GM21723 (cell line): ENCODE measurements at regions not wholly inside any gene's neighbourhood (a gene's known extent, or its start where the extent isn't known, plus 50 kb on each side); places are given as distances from the start of the nearest gene placed in this dataset.

Experiments
- ATAC-seq: cut with Tn5 transposase; IDR thresholded peaks from one replicate; pipeline ENCODE4 v1.9.1; 2021; ENCODE audit warnings: mild to moderate bottlenecking, moderate library complexity; ENCODE audit not compliant: unreplicated experiment

GRCh38 chr13:39279077-39279476, 240.8 kb downstream of the NHLRC3 start:
- ATAC-seq, result no peak

DNA sequence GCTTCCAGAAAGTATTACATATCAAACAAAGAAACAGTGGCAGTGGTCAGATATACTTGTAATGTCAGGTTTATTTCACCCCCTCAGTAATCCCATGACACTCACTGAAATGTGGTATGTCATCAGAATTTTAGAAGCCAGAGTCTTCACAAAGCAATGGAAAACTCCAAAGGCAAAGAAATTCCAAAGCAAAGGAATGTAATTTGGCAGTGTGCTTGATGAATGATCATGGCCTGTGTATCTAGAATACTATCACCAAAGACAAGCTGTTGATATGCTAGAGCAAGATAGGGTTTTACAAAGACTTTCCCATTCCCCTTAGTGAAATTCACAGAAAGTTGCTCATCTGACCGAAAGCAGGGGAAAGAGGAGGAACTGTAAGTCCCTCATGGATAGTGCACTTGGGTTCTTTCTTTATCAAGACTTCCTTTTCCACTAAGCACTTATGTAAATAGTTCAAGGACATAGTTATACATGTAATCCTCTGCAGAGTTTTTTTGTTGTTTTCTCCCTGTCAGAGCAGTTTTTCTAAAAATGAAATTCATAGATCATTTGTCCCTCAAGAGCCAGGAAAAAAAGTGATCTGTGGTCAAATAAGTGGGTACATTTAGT, 243.4 kb downstream of the NHLRC3 start:
- no peak for ATAC-seq

- peak; percentile 96 for ATAC-seq
Observed at GRCh38 chr13:39282400-39282972, 244.2 kb downstream of the NHLRC3 start.

- ATAC-seq, result peak; percentile 37
Observed at GRCh38 chr13:39283072-39283471, 244.8 kb downstream of the NHLRC3 start.

DNA sequence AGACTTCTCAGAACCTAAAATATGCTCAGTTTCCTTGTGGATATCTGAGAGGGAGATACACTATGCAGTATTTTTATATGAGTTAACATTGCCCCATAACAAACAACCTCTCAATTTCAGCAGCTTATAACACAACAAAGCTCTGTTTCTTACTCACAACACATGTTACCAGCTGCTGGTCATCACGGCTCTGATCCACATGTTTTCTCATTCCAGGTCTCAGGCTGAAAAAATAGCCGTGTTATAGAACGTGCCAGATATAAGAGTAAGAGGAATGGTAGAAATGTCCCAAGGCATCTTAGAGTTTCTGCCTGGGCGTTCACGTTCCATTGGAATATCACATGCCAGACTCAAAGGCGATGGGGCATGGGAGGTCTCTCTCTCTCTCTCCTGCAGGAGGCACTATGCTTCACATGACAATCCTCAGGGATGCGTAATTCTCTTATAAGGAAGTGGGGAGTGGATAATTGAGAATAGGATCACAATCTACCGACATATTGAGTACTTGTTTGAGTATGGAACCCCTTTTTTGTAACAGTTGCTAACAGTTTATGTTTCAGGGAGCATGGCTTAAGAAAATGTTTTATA, 246.6 kb downstream of the NHLRC3 start:
- no peak for ATAC-seq
